Lower leg skin (tissue), 3 donors: ENCODE measurements at regions not wholly inside any gene's neighbourhood (a gene's known extent, or its start where the extent isn't known, plus 50 kb on each side); places are given as distances from the start of the nearest gene placed in this dataset.

Experiments used
- CTCF ChIP-seq, 3 donors: fragments of 450-650 bp; IDR thresholded peaks; one replicate each; pipeline ENCODE4 v1.5.1; 2016; ENCODE audit warnings: antibody characterized with exemption in 3 of 3, mild to moderate bottlenecking in 3 of 3, moderate library complexity in 2 of 3
- POLR2A ChIP-seq, 2 donors: fragments of 450-650 bp; IDR thresholded peaks; one replicate each; pipeline ENCODE4 v1.6.1; 2016 to 2017; ENCODE audit warnings: antibody characterized with exemption in 2 of 2, mild to moderate bottlenecking in 1 of 2, moderate library complexity in 1 of 2

GRCh38 chr2:122319539-122320132 is 564.2 kb downstream of the TSN start:
- no peak for TF ChIP-seq POLR2A (IDR thresholded peaks at IDR 0.05)
- no peak for TF ChIP-seq CTCF (IDR thresholded peaks at IDR 0.05)
